ENCODE measurements at regions not wholly inside any gene's neighbourhood (a gene's known extent, or its start where the extent isn't known, plus 50 kb on each side); places are given as distances from the start of the nearest gene placed in this dataset.

DNA sequence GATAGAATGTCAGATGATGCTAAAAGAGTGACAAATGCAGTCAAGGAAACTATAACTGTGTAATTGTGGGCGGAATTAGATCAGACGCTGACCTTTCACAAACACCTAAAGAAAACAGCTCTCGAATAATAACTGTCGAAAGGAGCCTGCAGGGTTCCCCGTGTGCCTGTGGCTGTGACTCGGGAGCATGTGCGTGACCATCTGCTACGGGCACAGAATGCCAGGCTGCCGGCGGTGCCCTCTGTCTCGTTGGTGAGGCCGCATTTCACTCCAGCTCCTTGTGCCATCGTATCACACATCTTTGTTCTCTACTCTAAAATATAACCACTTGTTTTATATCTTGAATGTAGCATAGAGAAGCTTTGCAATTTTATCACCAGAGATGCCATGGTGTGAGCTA is 267.8 kb upstream of the FMN2 start:
- TF ChIP-seq, protein P1, sequence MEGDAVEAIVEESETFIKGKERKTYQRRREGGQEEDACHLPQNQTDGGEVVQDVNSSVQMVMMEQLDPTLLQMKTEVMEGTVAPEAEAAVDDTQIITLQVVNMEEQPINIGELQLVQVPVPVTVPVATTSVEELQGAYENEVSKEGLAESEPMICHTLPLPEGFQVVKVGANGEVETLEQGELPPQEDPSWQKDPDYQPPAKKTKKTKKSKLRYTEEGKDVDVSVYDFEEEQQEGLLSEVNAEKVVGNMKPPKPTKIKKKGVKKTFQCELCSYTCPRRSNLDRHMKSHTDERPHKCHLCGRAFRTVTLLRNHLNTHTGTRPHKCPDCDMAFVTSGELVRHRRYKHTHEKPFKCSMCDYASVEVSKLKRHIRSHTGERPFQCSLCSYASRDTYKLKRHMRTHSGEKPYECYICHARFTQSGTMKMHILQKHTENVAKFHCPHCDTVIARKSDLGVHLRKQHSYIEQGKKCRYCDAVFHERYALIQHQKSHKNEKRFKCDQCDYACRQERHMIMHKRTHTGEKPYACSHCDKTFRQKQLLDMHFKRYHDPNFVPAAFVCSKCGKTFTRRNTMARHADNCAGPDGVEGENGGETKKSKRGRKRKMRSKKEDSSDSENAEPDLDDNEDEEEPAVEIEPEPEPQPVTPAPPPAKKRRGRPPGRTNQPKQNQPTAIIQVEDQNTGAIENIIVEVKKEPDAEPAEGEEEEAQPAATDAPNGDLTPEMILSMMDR (IDR thresholded peaks at IDR 0.05; ENCODE audit: poor library complexity) = no peak
- no peak for TF ChIP-seq EZH2 (IDR thresholded peaks at IDR 0.05; ENCODE audit: borderline replicate concordance)
- no peak for TF ChIP-seq EZH2phosphoT487 (IDR thresholded peaks at IDR 0.05; ENCODE audit: low read depth, severe bottlenecking, unreplicated experiment)

Data from hepatocyte (in vitro differentiated cells).